A549 (cell line): ENCODE measurements at regions not wholly inside any gene's neighbourhood (a gene's known extent, or its start where the extent isn't known, plus 50 kb on each side); places are given as distances from the start of the nearest gene placed in this dataset.

ENCODE experiments used
- ATAC-seq, 2 experiments: fragments of 200-7000 bp in 1 of 2; fragments of >200 bp in 1 of 2; cut with Nextera tagmentation in 1 of 2; cut with Tn5 transposase in 1 of 2; 3 replicates each; pipeline versions ENCODE4 v1.8.0 to v1.9.1; 2018 to 2020; ENCODE audit warnings: mild to moderate bottlenecking in 1 of 2, moderate library complexity in 1 of 2
- CTCF ChIA-PET: fragments of 300-600 bp; sonication (Branson Sonifier 250); formaldehyde crosslinking; extraction: SDS; loops from one replicate; lab custom pipeline; 2021; ENCODE audit warnings: antibody characterized with exemption, inconsistent platforms; lab: Yijun Ruan, JAX
- POLR2A ChIA-PET: fragments of 350-600 bp; formaldehyde crosslinking; extraction: SDS; loops from one replicate; lab custom pipeline; 2021; ENCODE audit warnings: antibody characterized with exemption, inconsistent platforms; lab: Yijun Ruan, JAX
- DNase-seq, 2 experiments: peaks; one replicate each; pipeline versions ENCODE4 v3.0.0 to v3.0.0-alpha.2; 2011 to 2016; ENCODE audit warnings: low read depth in 1 of 2, low spot score in 1 of 2
- FAIRE-seq: peaks from 2 replicates; lab custom pipeline; 2011; peaks lifted over from hg19 to GRCh38; lab: Jason Lieb, UNC
- H3K27ac ChIP-seq, 2 experiments: fragments of >200 bp; sonication (Bioruptor Twin); formaldehyde crosslinking; 3 replicates each; pipeline ENCODE4 v1.5.1; 2016 to 2017
- H3K4me1 ChIP-seq: fragments of >200 bp; sonication (Bioruptor Twin); formaldehyde crosslinking; 3 replicates; pipeline ENCODE4 v1.6.1; 2016
- H3K4me2 ChIP-seq: fragments of >200 bp; sonication (Bioruptor Twin); formaldehyde crosslinking; 3 replicates; pipeline ENCODE4 v1.6.1; 2016
- H3K4me3 ChIP-seq: fragments of >200 bp; sonication (Bioruptor Twin); formaldehyde crosslinking; 3 replicates; pipeline ENCODE4 v1.5.1; 2016
- H3K9me3 ChIP-seq: fragments of >200 bp; sonication (Bioruptor Twin); formaldehyde crosslinking; 3 replicates; pipeline ENCODE4 v1.6.1; 2016
- BHLHE40 ChIP-seq: IDR thresholded peaks from 2 replicates; pipeline ENCODE4 v1.6.1; 2012; ENCODE audit warnings: low read depth, low read length, inconsistent platforms
- CEBPB ChIP-seq, 2 experiments: fragments of >200 bp in 1 of 2; sonication (Bioruptor Twin) in 1 of 2; formaldehyde crosslinking in 1 of 2; IDR thresholded peaks; 2 replicates each; pipeline ENCODE4 v1.6.1; 2012 to 2016
- CTCF ChIP-seq: fragments of >200 bp; sonication (Bioruptor Twin); formaldehyde crosslinking; IDR thresholded peaks from 3 replicates; pipeline ENCODE4 v1.5.1; 2016
- EHMT2 ChIP-seq: fragments of 200-600 bp; sonication (generic); IDR thresholded peaks from 2 replicates; pipeline ENCODE4 v1.6.1; 2016; ENCODE audit warnings: antibody characterized with exemption, low read depth, mild to moderate bottlenecking, moderate library complexity
- EP300 ChIP-seq, 2 experiments: fragments of >200 bp; sonication (Bioruptor Twin); formaldehyde crosslinking; IDR thresholded peaks; 2 replicates in 1 of 2; 3 replicates in 1 of 2; pipeline ENCODE4 v1.6.1; 2016 to 2017
- FOSB ChIP-seq: fragments of 250-450 bp; sonication (Bioruptor Pico); IDR thresholded peaks from 2 replicates; pipeline ENCODE4 v1.5.0; 2020; ENCODE audit warnings: mild to moderate bottlenecking, moderate library complexity
- FOSL2 ChIP-seq, 2 experiments: fragments of 450-650 bp in 1 of 2; fragments of >200 bp in 1 of 2; sonication (Bioruptor Twin) in 1 of 2; formaldehyde crosslinking; IDR thresholded peaks; 2 replicates each; pipeline versions ENCODE4 v1.5.0 to v1.6.1; 2016 to 2020; ENCODE audit warnings: mild to moderate bottlenecking in 1 of 2, moderate library complexity in 1 of 2
- GATA3 ChIP-seq: IDR thresholded peaks from 2 replicates; pipeline ENCODE4 v1.6.1; 2012; ENCODE audit warnings: borderline replicate concordance
- HDAC2 ChIP-seq: fragments of 200-600 bp; sonication (generic); IDR thresholded peaks from 2 replicates; pipeline ENCODE4 v1.6.1; 2016
- HES2 ChIP-seq: fragments of >200 bp; sonication (Bioruptor Twin); formaldehyde crosslinking; IDR thresholded peaks from 2 replicates; pipeline ENCODE4 v1.6.1; 2016
- HOXB13 ChIP-seq: fragments of 250-450 bp; sonication (Bioruptor Pico); IDR thresholded peaks from 2 replicates; pipeline ENCODE4 v1.5.0; 2020; ENCODE audit warnings: low read depth, mild to moderate bottlenecking, moderate library complexity
- JUN ChIP-seq, 2 experiments: fragments of >200 bp; sonication (Bioruptor Twin); formaldehyde crosslinking; IDR thresholded peaks; 2 replicates in 1 of 2; 3 replicates in 1 of 2; pipeline ENCODE4 v1.6.1; 2016 to 2017
- KDM1A ChIP-seq: fragments of 200-600 bp; sonication (generic); IDR thresholded peaks from 2 replicates; pipeline ENCODE4 v1.6.1; 2016; ENCODE audit warnings: low read depth, mild to moderate bottlenecking
- KDM5A ChIP-seq: fragments of 200-600 bp; sonication (generic); IDR thresholded peaks from 2 replicates; pipeline ENCODE4 v1.6.1; 2016; ENCODE audit warnings: antibody characterized with exemption, mild to moderate bottlenecking
- MAFK ChIP-seq: fragments of 450-650 bp; IDR thresholded peaks from 2 replicates; pipeline ENCODE4 v1.6.1; 2014; ENCODE audit not compliant: partially characterized antibody
- MAX ChIP-seq: IDR thresholded peaks from 2 replicates; pipeline ENCODE4 v1.6.1; 2012
- MYC ChIP-seq: IDR thresholded peaks from 2 replicates; pipeline ENCODE4 v1.6.1; 2012; ENCODE audit warnings: mild to moderate bottlenecking, inconsistent platforms, low read length, improper control_type of control experiment, borderline replicate concordance
- NR3C1 ChIP-seq: fragments of >200 bp; sonication (Bioruptor Twin); formaldehyde crosslinking; IDR thresholded peaks from 3 replicates; pipeline ENCODE4 v1.6.1; 2017
- PBX3 ChIP-seq: IDR thresholded peaks from 2 replicates; pipeline ENCODE4 v1.6.1; 2012
- PHF8 ChIP-seq: fragments of 200-600 bp; sonication (generic); IDR thresholded peaks from 2 replicates; pipeline ENCODE4 v1.6.1; 2016; ENCODE audit warnings: low read depth, mild to moderate bottlenecking, antibody characterized with exemption, moderate library complexity, borderline replicate concordance
- POLR2A ChIP-seq: IDR thresholded peaks from 2 replicates; pipeline ENCODE4 v1.6.1; 2012; ENCODE audit warnings: mild to moderate bottlenecking, low read length
- RARB ChIP-seq: fragments of 250-450 bp; sonication (Bioruptor Pico); IDR thresholded peaks from 2 replicates; pipeline ENCODE4 v1.8.0; 2021; ENCODE audit warnings: mild to moderate bottlenecking, moderate library complexity
- RFX5 ChIP-seq: fragments of 450-650 bp; IDR thresholded peaks from 2 replicates; pipeline ENCODE4 v1.7.1; 2014; ENCODE audit warnings: antibody characterized with exemption, mild to moderate bottlenecking, moderate library complexity
- TFCP2L1 ChIP-seq: fragments of 250-450 bp; sonication (Bioruptor Pico); IDR thresholded peaks from 2 replicates; pipeline ENCODE4 v1.5.0; 2021; ENCODE audit warnings: mild to moderate bottlenecking
- TP53 ChIP-seq: fragments of 250-450 bp; sonication (Bioruptor Pico); IDR thresholded peaks from 2 replicates; pipeline ENCODE4 v1.5.0; 2021; ENCODE audit warnings: mild to moderate bottlenecking, moderate library complexity
- ZC3H11A ChIP-seq: fragments of 450-650 bp; IDR thresholded peaks from 2 replicates; pipeline ENCODE4 v1.6.1; 2014; ENCODE audit warnings: antibody characterized with exemption, mild to moderate bottlenecking
- ZNF302 ChIP-seq: fragments of 250-450 bp; sonication (Bioruptor Pico); IDR thresholded peaks from 2 replicates; pipeline ENCODE4 v1.9.0; 2021; ENCODE audit warnings: inconsistent platforms, mild to moderate bottlenecking, moderate library complexity
- WGBS: methylation state at CpG from one replicate; pipeline ENCODE4 v1.1.6; 2017; ENCODE audit errors: missing lambda C conversion rate; 5-methylcytosine and 5-hydroxymethylcytosine counted together

GRCh38 chr1:79472067-79472656 is 465.6 kb upstream of the ADGRL4 start (continued):
- no peak for TF ChIP-seq HOXB13 (CRISPR knock-in tag)
- no peak for TF ChIP-seq ZNF302
- no peak for TF ChIP-seq RFX5
- no peak for TF ChIP-seq PHF8
- TF ChIP-seq BHLHE40: no peak
- TF ChIP-seq CTCF: no peak
- no peak for TF ChIP-seq MAX

- ATAC-seq: no peak
- H3K4me2 ChIP-seq: peak overlapping the region; percentile 18; the same call in 1 of the 3 replicates
- TF ChIP-seq HDAC2: no peak
- TF ChIP-seq, all 56 proteins: peak for 0
- H3K4me3 ChIP-seq: no peak overlapping the region
- ChIA-PET CTCF (no interaction called here), POLR2A (no interaction called here)
- no peak overlapping the region for H3K27ac ChIP-seq
- no peak for DNase-seq
- H3K4me1 ChIP-seq: no peaks in the 10 kb centered on the region
- no peaks in the 10 kb centered on the region for H3K9me3 ChIP-seq
- no peak for FAIRE-seq
Measured at GRCh38 chr1:79469139-79469538, 462.6 kb upstream of the ADGRL4 start.

GRCh38 chr1:79460773-79461436 is 454.4 kb upstream of the ADGRL4 start:
- no peak for TF ChIP-seq KDM1A
- no peak for TF ChIP-seq TP53 (CRISPR knock-in tag)
- TF ChIP-seq TFCP2L1: no peak
- no peak for TF ChIP-seq EP300 (IDR thresholded peaks at IDR 0.05)
- TF ChIP-seq HES2: no peak
- TF ChIP-seq GATA3: no peak
- no peak for TF ChIP-seq HDAC2
- TF ChIP-seq PBX3: no peak
- no peak for TF ChIP-seq JUN (IDR thresholded peaks at IDR 0.05)
- TF ChIP-seq RARB (CRISPR knock-in tag): no peak
- TF ChIP-seq MAFK: no peak
- no peak for TF ChIP-seq KDM5A
- CTCF ChIA-PET: no interaction called here
- WGBS: 8% methylated on average over 3 of the region's 3 CpGs
- Histone ChIP-seq H3K4me1 (no peaks in the 10 kb centered on the region), H3K27ac (no peak overlapping the region), H3K9me3 (no peaks in the 10 kb centered on the region), H3K4me3 (no peak overlapping the region), H3K4me2 (no peak overlapping the region)
- POLR2A ChIA-PET: no interaction called here
- DNase-seq: no peak
- FAIRE-seq: no peak
- no peak for ATAC-seq

- no peak overlapping the region for H3K27ac ChIP-seq
- H3K4me3 ChIP-seq: no peak overlapping the region
- FAIRE-seq: no peak
- ChIA-PET CTCF (no interaction called here), POLR2A (no interaction called here)
- no peaks in the 10 kb centered on the region for H3K4me1 ChIP-seq
- H3K9me3 ChIP-seq: no peaks in the 10 kb centered on the region
- no peak for ATAC-seq
- TF ChIP-seq ZC3H11A (no peak), PHF8 (no peak), FOSB (CRISPR knock-in tag) (no peak), GATA3 (no peak), FOSL2 (IDR thresholded peaks at IDR 0.05) (no peak), FOSL2 (CRISPR knock-in tag; IDR thresholded peaks at IDR 0.05) (no peak), MYC (no peak), ZNF302 (no peak), NR3C1 (no peak), TP53 (CRISPR knock-in tag) (no peak), PBX3 (no peak), POLR2A (no peak), HDAC2 (no peak), CEBPB (IDR thresholded peaks at IDR 0.05) (no peak), EHMT2 (no peak)
- DNase-seq: no peak
- WGBS: 12% methylated on average over 5 of the region's 5 CpGs
- no peak overlapping the region for H3K4me2 ChIP-seq
Measured at GRCh38 chr1:79457562-79458224, 451.2 kb upstream of the ADGRL4 start.
